ENCODE measurements at regions not wholly inside any gene's neighbourhood (a gene's known extent, or its start where the extent isn't known, plus 50 kb on each side); places are given as distances from the start of the nearest gene placed in this dataset.

GRCh38 chr1:103448560-103448959 lies 76.9 kb upstream of the RNPC3 start:
- TF ChIP-seq, protein P1, sequence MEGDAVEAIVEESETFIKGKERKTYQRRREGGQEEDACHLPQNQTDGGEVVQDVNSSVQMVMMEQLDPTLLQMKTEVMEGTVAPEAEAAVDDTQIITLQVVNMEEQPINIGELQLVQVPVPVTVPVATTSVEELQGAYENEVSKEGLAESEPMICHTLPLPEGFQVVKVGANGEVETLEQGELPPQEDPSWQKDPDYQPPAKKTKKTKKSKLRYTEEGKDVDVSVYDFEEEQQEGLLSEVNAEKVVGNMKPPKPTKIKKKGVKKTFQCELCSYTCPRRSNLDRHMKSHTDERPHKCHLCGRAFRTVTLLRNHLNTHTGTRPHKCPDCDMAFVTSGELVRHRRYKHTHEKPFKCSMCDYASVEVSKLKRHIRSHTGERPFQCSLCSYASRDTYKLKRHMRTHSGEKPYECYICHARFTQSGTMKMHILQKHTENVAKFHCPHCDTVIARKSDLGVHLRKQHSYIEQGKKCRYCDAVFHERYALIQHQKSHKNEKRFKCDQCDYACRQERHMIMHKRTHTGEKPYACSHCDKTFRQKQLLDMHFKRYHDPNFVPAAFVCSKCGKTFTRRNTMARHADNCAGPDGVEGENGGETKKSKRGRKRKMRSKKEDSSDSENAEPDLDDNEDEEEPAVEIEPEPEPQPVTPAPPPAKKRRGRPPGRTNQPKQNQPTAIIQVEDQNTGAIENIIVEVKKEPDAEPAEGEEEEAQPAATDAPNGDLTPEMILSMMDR (IDR thresholded peaks at IDR 0.05), result no peak
- no peak for TF ChIP-seq POLR2A (IDR thresholded peaks at IDR 0.05)
- no peak for TF ChIP-seq POLR2AphosphoS5 (IDR thresholded peaks at IDR 0.05)
- TF ChIP-seq EP300 (IDR thresholded peaks at IDR 0.05), result no peak

Measured in sigmoid colon (tissue), 4 donors.